Amniotic epithelial cell (primary cell): ENCODE measurements at regions not wholly inside any gene's neighbourhood (a gene's known extent, or its start where the extent isn't known, plus 50 kb on each side); places are given as distances from the start of the nearest gene placed in this dataset.

ENCODE experiments used
- DNase-seq: peaks from one replicate; pipeline ENCODE4 v3.0.0-alpha.2; 2010; ENCODE audit warnings: low read depth

GRCh38 chr15:69987492-69988489, 109.9 kb downstream of the TLE3 start:
- no peak for DNase-seq

- DNase-seq, result no peak
Observed at GRCh38 chr15:69988541-69989225, 109.0 kb downstream of the TLE3 start.

GRCh38 chr15:69990566-69991421, 106.9 kb downstream of the TLE3 start:
- DNase-seq, result no peak

GRCh38 chr15:69991551-69991980, 106.2 kb downstream of the TLE3 start:
- DNase-seq, result no peak

- peak; percentile 12 for DNase-seq
Observed at GRCh38 chr15:69992348-69992747, 105.4 kb downstream of the TLE3 start.

- DNase-seq, result no peak
Observed at GRCh38 chr15:69994429-69995205, 103.1 kb downstream of the TLE3 start.

- DNase-seq, result no peak
Observed at GRCh38 chr15:69996321-69997160, 101.2 kb downstream of the TLE3 start.

GRCh38 chr15:69997161-69997485, 100.6 kb downstream of the TLE3 start:
- no peak for DNase-seq
